Activated CD4-positive, alpha-beta memory T cell treated with anti-CD3 and anti-CD28 coated beads for 36 hours (primary cell): ENCODE measurements at regions not wholly inside any gene's neighbourhood (a gene's known extent, or its start where the extent isn't known, plus 50 kb on each side); places are given as distances from the start of the nearest gene placed in this dataset.

Source experiments
- CTCF ChIA-PET: fragments of 350-600 bp; sonication (Branson Sonifier 250); formaldehyde crosslinking; loops from one replicate; lab custom pipeline; 2021; ENCODE audit warnings: antibody characterized with exemption, inconsistent platforms; lab: Charles Lee
- POLR2A ChIA-PET: fragments of 350-600 bp; sonication (Branson Sonifier 250); formaldehyde crosslinking; loops from one replicate; lab custom pipeline; 2021; ENCODE audit warnings: antibody characterized with exemption; lab: Charles Lee
- DNase-seq: peaks from one replicate; pipeline ENCODE4 v3.0.0-alpha.2; 2020
- H3K27ac Mint-ChIP-seq: one replicate; pipeline ENCODE4 v1.8.0; 2021; ENCODE audit warnings: mixed read lengths
- H3K27me3 Mint-ChIP-seq: one replicate; pipeline ENCODE4 v1.8.0; 2021; ENCODE audit warnings: mixed read lengths
- H3K36me3 Mint-ChIP-seq: one replicate; pipeline ENCODE4 v1.8.0; 2021; ENCODE audit warnings: mixed read lengths
- H3K4me1 Mint-ChIP-seq: one replicate; pipeline ENCODE4 v1.8.0; 2021; ENCODE audit warnings: low read depth, mixed read lengths
- H3K4me3 Mint-ChIP-seq: one replicate; pipeline ENCODE4 v1.8.0; 2021; ENCODE audit warnings: mild to moderate bottlenecking, mixed read lengths
- H3K9me3 Mint-ChIP-seq: one replicate; pipeline ENCODE4 v1.8.0; 2021; ENCODE audit warnings: mixed read lengths
- intact Hi-C: fragments of 100-400 bp; cut with micrococcal nuclease; formaldehyde crosslinking; loops from one replicate; pipeline ENCODE4 v1.15.1; 2023

GRCh38 chr6:91781946-91782345 lies 1195.1 kb upstream of the MAP3K7 start:
- peaks cover 11% of the 10 kb centered on the region for H3K9me3 Mint-ChIP-seq
- intact Hi-C loops: no loop called here
- DNase-seq: no peak
- no peaks in the 10 kb centered on the region for H3K27me3 Mint-ChIP-seq
- no peaks in the 10 kb centered on the region for H3K36me3 Mint-ChIP-seq
- no peaks in the 10 kb centered on the region for H3K4me1 Mint-ChIP-seq
- H3K4me3 Mint-ChIP-seq: no peak overlapping the region
- ChIA-PET CTCF (no interaction called here), POLR2A (no interaction called here)
- no peak overlapping the region for H3K27ac Mint-ChIP-seq

GRCh38 chr6:91780270-91780669 lies 1193.4 kb upstream of the MAP3K7 start:
- H3K9me3 Mint-ChIP-seq: peaks cover 18% of the 10 kb centered on the region
- intact Hi-C loops: no loop called here
- CTCF ChIA-PET: no interaction called here

GRCh38 chr6:91761621-91762020 lies 1174.7 kb upstream of the MAP3K7 start:
- Mint-ChIP-seq H3K36me3 (no peaks in the 10 kb centered on the region), H3K4me3 (no peak overlapping the region), H3K27ac (no peak overlapping the region), H3K27me3 (no peaks in the 10 kb centered on the region), H3K9me3 (no peaks in the 10 kb centered on the region), H3K4me1 (no peaks in the 10 kb centered on the region)
- CTCF ChIA-PET: no interaction called here
- no peak for DNase-seq
- POLR2A ChIA-PET: no interaction called here
- intact Hi-C loops: no loop called here

More at GRCh38 chr6:91780270-91780669, 1193.4 kb upstream of the MAP3K7 start:
- DNase-seq: no peak
- H3K27me3 Mint-ChIP-seq: no peaks in the 10 kb centered on the region
- no peak overlapping the region for H3K27ac Mint-ChIP-seq
- no peak overlapping the region for H3K4me3 Mint-ChIP-seq
- POLR2A ChIA-PET: no interaction called here
- H3K36me3 Mint-ChIP-seq: no peaks in the 10 kb centered on the region
- H3K4me1 Mint-ChIP-seq: no peaks in the 10 kb centered on the region

- Mint-ChIP-seq H3K36me3 (no peaks in the 10 kb centered on the region), H3K4me1 (no peaks in the 10 kb centered on the region), H3K4me3 (no peak overlapping the region), H3K27ac (no peak overlapping the region), H3K9me3 (peaks cover 6% of the 10 kb centered on the region), H3K27me3 (no peaks in the 10 kb centered on the region)
- ChIA-PET CTCF (no interaction called here), POLR2A (no interaction called here)
- intact Hi-C loops: no loop called here
- no peak for DNase-seq
Observed at GRCh38 chr6:91754691-91755090, 1167.8 kb upstream of the MAP3K7 start.

- intact Hi-C loops: no loop called here
- ChIA-PET CTCF (no interaction called here), POLR2A (no interaction called here)
- no peak overlapping the region for H3K4me3 Mint-ChIP-seq
- peaks cover 6% of the 10 kb centered on the region for H3K9me3 Mint-ChIP-seq
- H3K27ac Mint-ChIP-seq: no peak overlapping the region
- no peaks in the 10 kb centered on the region for H3K36me3 Mint-ChIP-seq
- DNase-seq: no peak
- H3K4me1 Mint-ChIP-seq: no peaks in the 10 kb centered on the region
- H3K27me3 Mint-ChIP-seq: no peaks in the 10 kb centered on the region
Observed at GRCh38 chr6:91751526-91751925, 1164.7 kb upstream of the MAP3K7 start.

- intact Hi-C loops: no loop called here
- no peaks in the 10 kb centered on the region for H3K9me3 Mint-ChIP-seq
- no peaks in the 10 kb centered on the region for H3K36me3 Mint-ChIP-seq
- ChIA-PET CTCF (no interaction called here), POLR2A (no interaction called here)
- no peak overlapping the region for H3K4me3 Mint-ChIP-seq
- no peaks in the 10 kb centered on the region for H3K27me3 Mint-ChIP-seq
- no peaks in the 10 kb centered on the region for H3K4me1 Mint-ChIP-seq
- H3K27ac Mint-ChIP-seq: no peak overlapping the region
- no peak for DNase-seq
Observed at GRCh38 chr6:91744566-91744965, 1157.7 kb upstream of the MAP3K7 start.

- POLR2A ChIA-PET: no interaction called here
- Mint-ChIP-seq H3K36me3 (no peaks in the 10 kb centered on the region), H3K27ac (no peak overlapping the region), H3K9me3 (no peaks in the 10 kb centered on the region), H3K27me3 (no peaks in the 10 kb centered on the region), H3K4me3 (no peak overlapping the region), H3K4me1 (no peaks in the 10 kb centered on the region)
- DNase-seq: no peak
- intact Hi-C loops: no loop called here
- CTCF ChIA-PET: no interaction called here
Observed at GRCh38 chr6:91743756-91744155, 1156.9 kb upstream of the MAP3K7 start.

GRCh38 chr6:91731939-91732338 lies 1145.1 kb upstream of the MAP3K7 start:
- no peaks in the 10 kb centered on the region for H3K36me3 Mint-ChIP-seq
- H3K4me1 Mint-ChIP-seq: no peaks in the 10 kb centered on the region
- no peak for DNase-seq
- no peak overlapping the region for H3K4me3 Mint-ChIP-seq
- intact Hi-C loops: no loop called here
- H3K27me3 Mint-ChIP-seq: no peaks in the 10 kb centered on the region
- H3K27ac Mint-ChIP-seq: no peak overlapping the region
- POLR2A ChIA-PET: no interaction called here
- peaks cover 13% of the 10 kb centered on the region for H3K9me3 Mint-ChIP-seq
- CTCF ChIA-PET: no interaction called here

- POLR2A ChIA-PET: no interaction called here
- Mint-ChIP-seq H3K4me1 (no peaks in the 10 kb centered on the region), H3K27ac (no peak overlapping the region), H3K36me3 (no peaks in the 10 kb centered on the region), H3K4me3 (no peak overlapping the region), H3K27me3 (no peaks in the 10 kb centered on the region), H3K9me3 (peaks cover 13% of the 10 kb centered on the region)
- intact Hi-C loops: no loop called here
- CTCF ChIA-PET: no interaction called here
- no peak for DNase-seq
Observed at GRCh38 chr6:91730710-91731109, 1143.8 kb upstream of the MAP3K7 start.

- DNase-seq: no peak
- H3K4me3 Mint-ChIP-seq: no peak overlapping the region
- peaks cover 4% of the 10 kb centered on the region for H3K9me3 Mint-ChIP-seq
- ChIA-PET POLR2A (no interaction called here), CTCF (no interaction called here)
- no peaks in the 10 kb centered on the region for H3K27me3 Mint-ChIP-seq
- intact Hi-C loops: no loop called here
- no peak overlapping the region for H3K27ac Mint-ChIP-seq
- no peaks in the 10 kb centered on the region for H3K4me1 Mint-ChIP-seq
- H3K36me3 Mint-ChIP-seq: no peaks in the 10 kb centered on the region
Observed at GRCh38 chr6:91720324-91720723, 1133.5 kb upstream of the MAP3K7 start.

GRCh38 chr6:91719414-91719813 lies 1132.5 kb upstream of the MAP3K7 start:
- ChIA-PET POLR2A (no interaction called here), CTCF (no interaction called here)
- Mint-ChIP-seq H3K4me3 (no peak overlapping the region), H3K27me3 (no peaks in the 10 kb centered on the region), H3K36me3 (no peaks in the 10 kb centered on the region), H3K4me1 (no peaks in the 10 kb centered on the region), H3K27ac (no peak overlapping the region), H3K9me3 (peaks cover 3% of the 10 kb centered on the region)
- intact Hi-C loops: no loop called here
- DNase-seq: no peak

- Mint-ChIP-seq H3K4me1 (no peaks in the 10 kb centered on the region), H3K4me3 (no peak overlapping the region), H3K9me3 (peaks cover 2% of the 10 kb centered on the region), H3K27ac (no peak overlapping the region), H3K36me3 (no peaks in the 10 kb centered on the region), H3K27me3 (no peaks in the 10 kb centered on the region)
- DNase-seq: no peak
- intact Hi-C loops: no loop called here
- ChIA-PET POLR2A (no interaction called here), CTCF (no interaction called here)
Observed at GRCh38 chr6:91718198-91718597, 1131.3 kb upstream of the MAP3K7 start.

GRCh38 chr6:91717094-91717493 lies 1130.2 kb upstream of the MAP3K7 start:
- H3K27me3 Mint-ChIP-seq: no peaks in the 10 kb centered on the region
- CTCF ChIA-PET: no interaction called here
- intact Hi-C loops: no loop called here
- H3K36me3 Mint-ChIP-seq: no peaks in the 10 kb centered on the region
- peaks cover 2% of the 10 kb centered on the region for H3K9me3 Mint-ChIP-seq
- no peak for DNase-seq
- H3K4me1 Mint-ChIP-seq: no peaks in the 10 kb centered on the region
- POLR2A ChIA-PET: no interaction called here
- H3K27ac Mint-ChIP-seq: no peak overlapping the region
- no peak overlapping the region for H3K4me3 Mint-ChIP-seq

- DNase-seq: no peak
- POLR2A ChIA-PET: no interaction called here
- intact Hi-C loops: no loop called here
- Mint-ChIP-seq H3K36me3 (no peaks in the 10 kb centered on the region), H3K4me1 (no peaks in the 10 kb centered on the region), H3K27me3 (no peaks in the 10 kb centered on the region), H3K9me3 (peaks cover 2% of the 10 kb centered on the region), H3K27ac (no peak overlapping the region), H3K4me3 (no peak overlapping the region)
- CTCF ChIA-PET: no interaction called here
Observed at GRCh38 chr6:91716361-91716760, 1129.5 kb upstream of the MAP3K7 start.
